ENCODE measurements at regions not wholly inside any gene's neighbourhood (a gene's known extent, or its start where the extent isn't known, plus 50 kb on each side); places are given as distances from the start of the nearest gene placed in this dataset.

GRCh38 chr9:99531313-99531712 is 290.4 kb upstream of the NR4A3 start:
- DNase-seq (ENCODE audit: low read depth, low spot score): no peak

GRCh38 chr9:99533421-99533820 is 288.3 kb upstream of the NR4A3 start:
- no peak for DNase-seq (ENCODE audit: low read depth, low spot score)

- DNase-seq (ENCODE audit: low read depth, low spot score): no peak
These were observed 283.7 kb upstream of the NR4A3 start for GRCh38 chr9:99537996-99538395.

- no peak for DNase-seq (ENCODE audit: low read depth, low spot score)
These were observed 277.2 kb upstream of the NR4A3 start for GRCh38 chr9:99544526-99544925.

GRCh38 chr9:99549441-99549840 is 272.2 kb upstream of the NR4A3 start:
- DNase-seq (ENCODE audit: low read depth, low spot score): peak; percentile 4

- no peak for DNase-seq (ENCODE audit: low read depth, low spot score)
These were observed 265.9 kb upstream of the NR4A3 start for GRCh38 chr9:99555792-99556191.

- no peak for DNase-seq (ENCODE audit: low read depth, low spot score)
These were observed 264.7 kb upstream of the NR4A3 start for GRCh38 chr9:99556998-99557397.

GRCh38 chr9:99557816-99558215 is 263.9 kb upstream of the NR4A3 start:
- DNase-seq (ENCODE audit: low read depth, low spot score): no peak

GRCh38 chr9:99559776-99560175 is 261.9 kb upstream of the NR4A3 start:
- no peak for DNase-seq (ENCODE audit: low read depth, low spot score)

GRCh38 chr9:99560561-99560960 is 261.1 kb upstream of the NR4A3 start:
- DNase-seq (ENCODE audit: low read depth, low spot score): no peak

GRCh38 chr9:99561509-99561917 is 260.2 kb upstream of the NR4A3 start:
- DNase-seq (ENCODE audit: low read depth, low spot score): no peak

GRCh38 chr9:99561961-99562565 is 259.6 kb upstream of the NR4A3 start:
- no peak for DNase-seq (ENCODE audit: low read depth, low spot score)

GRCh38 chr9:99563364-99563763 is 258.3 kb upstream of the NR4A3 start:
- DNase-seq (ENCODE audit: low read depth, low spot score): no peak

GRCh38 chr9:99565203-99565602 is 256.5 kb upstream of the NR4A3 start:
- DNase-seq (ENCODE audit: low read depth, low spot score): peak; percentile 19

GRCh38 chr9:99567436-99567835 is 254.2 kb upstream of the NR4A3 start:
- no peak for DNase-seq (ENCODE audit: low read depth, low spot score)

GRCh38 chr9:99569840-99570239 is 251.8 kb upstream of the NR4A3 start:
- DNase-seq (ENCODE audit: low read depth, low spot score): no peak

GRCh38 chr9:99572567-99572966 is 249.1 kb upstream of the NR4A3 start:
- no peak for DNase-seq (ENCODE audit: low read depth, low spot score)

GRCh38 chr9:99573085-99573484 is 248.6 kb upstream of the NR4A3 start:
- DNase-seq (ENCODE audit: low read depth, low spot score): no peak

- no peak for DNase-seq (ENCODE audit: low read depth, low spot score)
These were observed 247.8 kb upstream of the NR4A3 start for GRCh38 chr9:99573886-99574285.

GRCh38 chr9:99576002-99576401 is 245.7 kb upstream of the NR4A3 start:
- no peak for DNase-seq (ENCODE audit: low read depth, low spot score)

GRCh38 chr9:99576876-99577275 is 244.8 kb upstream of the NR4A3 start:
- no peak for DNase-seq (ENCODE audit: low read depth, low spot score)

GRCh38 chr9:99577351-99577750 is 244.3 kb upstream of the NR4A3 start:
- DNase-seq (ENCODE audit: low read depth, low spot score): no peak

GRCh38 chr9:99578666-99579065 is 243.0 kb upstream of the NR4A3 start:
- no peak for DNase-seq (ENCODE audit: low read depth, low spot score)

- no peak for DNase-seq (ENCODE audit: low read depth, low spot score)
These were observed 241.7 kb upstream of the NR4A3 start for GRCh38 chr9:99579964-99580363.

Measured in astrocyte of the hippocampus (primary cell).